OCI-LY7 (cell line): ENCODE measurements at regions not wholly inside any gene's neighbourhood (a gene's known extent, or its start where the extent isn't known, plus 50 kb on each side); places are given as distances from the start of the nearest gene placed in this dataset.

Experiments
- BruUV-seq: library from RNA; stranded (reverse); fragments of 400-500 nt; replicated peaks from 2 replicates; lab custom pipeline; 2021; lab: Mats Ljungman, UMichigan
- CTCF ChIA-PET: fragments of 300-600 bp; sonication (Branson Sonifier 250); formaldehyde crosslinking; loops from one replicate; lab custom pipeline; 2022; ENCODE audit warnings: antibody characterized with exemption; ENCODE audit not compliant: unreplicated experiment; lab: Charles Lee
- POLR2A ChIA-PET: fragments of 300-600 bp; sonication (Branson Sonifier 250); formaldehyde crosslinking; loops from one replicate; lab custom pipeline; 2022; ENCODE audit warnings: antibody characterized with exemption; lab: Charles Lee
- DNase-seq: peaks from one replicate; pipeline ENCODE4 v3.0.0-alpha.2; 2015; ENCODE audit warnings: low spot score
- H2AFZ ChIP-seq: fragments of 200-600 bp; sonication (generic), shearing (Covaris generic); 2 replicates; pipeline ENCODE4 v1.6.1; 2014; ENCODE audit warnings: mild to moderate bottlenecking, antibody characterized with exemption, low read length, moderate library complexity
- H3K27ac ChIP-seq: fragments of 200-600 bp; sonication (generic); 2 replicates; pipeline ENCODE4 v1.5.1; 2014; ENCODE audit warnings: mixed run types, low read depth, mild to moderate bottlenecking, moderate library complexity, low read length, inconsistent platforms; ENCODE audit not compliant: poor library complexity, severe bottlenecking
- H3K36me3 ChIP-seq: fragments of 200-600 bp; sonication (generic); 2 replicates; pipeline ENCODE4 v1.6.1; 2014; ENCODE audit warnings: mild to moderate bottlenecking, antibody characterized with exemption, low read length, moderate library complexity, mixed read lengths; ENCODE audit not compliant: insufficient read depth
- H3K4me1 ChIP-seq: fragments of 200-600 bp; sonication (generic); 2 replicates; pipeline ENCODE4 v1.5.1; 2014; ENCODE audit warnings: mild to moderate bottlenecking, low read length; ENCODE audit not compliant: insufficient read depth, poor library complexity, severe bottlenecking
- H3K4me2 ChIP-seq: fragments of 200-600 bp; sonication (generic); 2 replicates; pipeline ENCODE4 v1.6.1; 2014; ENCODE audit warnings: mild to moderate bottlenecking, low read length
- H3K4me3 ChIP-seq: fragments of 200-600 bp; sonication (generic); 2 replicates; pipeline ENCODE4 v1.5.1; 2014; ENCODE audit warnings: mild to moderate bottlenecking, low read depth, low read length; ENCODE audit not compliant: poor library complexity, severe bottlenecking
- H3K79me2 ChIP-seq: fragments of 200-600 bp; sonication (generic); 2 replicates; pipeline ENCODE4 v1.6.1; 2016; ENCODE audit warnings: low read depth, mild to moderate bottlenecking, low read length, moderate library complexity, mixed read lengths; ENCODE audit not compliant: insufficient read depth
- H3K9me2 ChIP-seq: fragments of 200-600 bp; sonication (generic); 2 replicates; pipeline ENCODE4 v1.6.1; 2016; ENCODE audit warnings: mild to moderate bottlenecking, low read length, mixed read lengths; ENCODE audit not compliant: insufficient read depth
- H3K9me3 ChIP-seq: fragments of 200-600 bp; sonication (generic); 2 replicates; pipeline ENCODE4 v1.6.1; 2014; ENCODE audit warnings: mild to moderate bottlenecking, mixed run types, low read length, mixed read lengths
- H4K20me1 ChIP-seq: fragments of 200-600 bp; sonication (generic); 2 replicates; pipeline ENCODE4 v1.6.1; 2014; ENCODE audit warnings: mild to moderate bottlenecking, antibody characterized with exemption, low read length, moderate library complexity, mixed read lengths; ENCODE audit not compliant: insufficient read depth
- CTCF ChIP-seq: fragments of 200-600 bp; sonication (generic); conservative IDR thresholded peaks from 2 replicates; pipeline ENCODE4 v1.5.1; 2014; ENCODE audit warnings: mild to moderate bottlenecking, antibody characterized with exemption, low read length, moderate library complexity, mixed read lengths
- EZH2phosphoT487 ChIP-seq: fragments of 200-600 bp; sonication (generic); IDR thresholded peaks from 2 replicates; pipeline ENCODE4 v1.6.1; 2018; ENCODE audit warnings: low read depth, borderline replicate concordance, mild to moderate bottlenecking, mixed run types, antibody characterized with exemption, low read length, moderate library complexity, mixed read lengths
- intact Hi-C: fragments of 100-400 bp; cut with micrococcal nuclease; formaldehyde crosslinking; loops from one replicate; pipeline ENCODE4 v1.10.0; 2022; ENCODE audit not compliant: unreplicated experiment

- intact Hi-C loops = no loop called here
- ChIA-PET POLR2A (interaction anchor here (1.2 to 1.6 kb wide), 3 partner anchors 10 to 11 kb away, joined by 3 to 8 read pairs (median 7); no protein-coding TSS in a partner anchor), CTCF (interaction anchor here (1.3 kb wide), 1 partner anchor 14 kb away, joined by 3 read pairs; no protein-coding TSS in a partner anchor)
- H3K4me2 ChIP-seq = no peak overlapping the region
- no peaks in the 10 kb centered on the region for H3K79me2 ChIP-seq
- no peak for DNase-seq
- H3K9me3 ChIP-seq = no peaks in the 10 kb centered on the region
- H2AFZ ChIP-seq = no peak overlapping the region
- peaks cover 14% of the 10 kb centered on the region for H3K4me1 ChIP-seq
- no peaks in the 10 kb centered on the region for H4K20me1 ChIP-seq
- no peak overlapping the region for H3K27ac ChIP-seq
- BruUV-seq = no TSS peak
- H3K4me3 ChIP-seq = no peak overlapping the region
- no peak for TF ChIP-seq CTCF
- TF ChIP-seq EZH2phosphoT487 = no peak
- no peaks in the 10 kb centered on the region for H3K9me2 ChIP-seq
- no peaks in the 10 kb centered on the region for H3K36me3 ChIP-seq
Observed at GRCh38 chr11:109961261-109961660, 131.9 kb upstream of the ZC3H12C start.

GRCh38 chr11:109963101-109963500 is 130.1 kb upstream of the ZC3H12C start:
- POLR2A ChIA-PET = interaction anchor here (0.7 kb wide), 1 partner anchor 9 kb away, joined by 3 read pairs; no protein-coding TSS in a partner anchor
- no peaks in the 10 kb centered on the region for H3K79me2 ChIP-seq

More at GRCh38 chr11:109963101-109963500, 130.1 kb upstream of the ZC3H12C start:
- intact Hi-C loops = no loop called here
- no peak overlapping the region for H2AFZ ChIP-seq
- no peak for DNase-seq
- H3K9me3 ChIP-seq = no peaks in the 10 kb centered on the region
- no TSS peak for BruUV-seq
- CTCF ChIA-PET = no interaction called here
- H3K9me2 ChIP-seq = no peaks in the 10 kb centered on the region
- no peak overlapping the region for H3K4me3 ChIP-seq
- no peaks in the 10 kb centered on the region for H4K20me1 ChIP-seq
- TF ChIP-seq EZH2phosphoT487 = no peak
- no peak for TF ChIP-seq CTCF
- H3K27ac ChIP-seq = no peak overlapping the region
- no peak overlapping the region for H3K4me2 ChIP-seq
- no peaks in the 10 kb centered on the region for H3K36me3 ChIP-seq
- no peaks in the 10 kb centered on the region for H3K4me1 ChIP-seq
